ENCODE measurements at regions not wholly inside any gene's neighbourhood (a gene's known extent, or its start where the extent isn't known, plus 50 kb on each side); places are given as distances from the start of the nearest gene placed in this dataset.

GRCh38 chr4:95599777-95600400 lies 51.1 kb upstream of the UNC5C start:
- Mint-ChIP-seq H3K36me3 (ENCODE audit: low read depth) (no peaks in the 10 kb centered on the region), H3K4me3 (no peak overlapping the region), H3K27ac (no peak overlapping the region), H3K4me1 (ENCODE audit: low read depth) (peaks cover 8% of the 10 kb centered on the region), H3K27me3 (no peaks in the 10 kb centered on the region), H3K9me3 (no peaks in the 10 kb centered on the region)
- intact Hi-C loops (cut with micrococcal nuclease), result no loop called here

Measured in dendritic cell treated with granulocyte-macrophage colony-stimulating factor and Interleukin-4, amounts not matched to agents 40 ng/mL and 50 ng/mL, for 4 days (primary cell).